ENCODE measurements at regions not wholly inside any gene's neighbourhood (a gene's known extent, or its start where the extent isn't known, plus 50 kb on each side); places are given as distances from the start of the nearest gene placed in this dataset.

GRCh38 chrX:116841290-116841689, 378.5 kb upstream of the CT83 start:
- no TSS peak for BruUV-seq (replicated peaks)
- intact Hi-C loops (cut with micrococcal nuclease): no loop called here
- CTCF ChIA-PET: no interaction called here
- ATAC-seq (no peak), DNase-seq (ENCODE audit: low read depth, low spot score) (no peak)
- POLR2A ChIA-PET: no interaction called here
- no peaks in the 10 kb centered on the region for H3K79me2 ChIP-seq (ENCODE audit: insufficient read depth, low read length)
- no peaks in the 10 kb centered on the region for H3K27me3 ChIP-seq (ENCODE audit: insufficient read depth, low read length)
- no peaks in the 10 kb centered on the region for H3K36me3 ChIP-seq (ENCODE audit: control insufficient read depth in 1 of 2, insufficient read depth in 2 of 2, low read length in 2 of 2)
- H3K9me2 ChIP-seq (ENCODE audit: insufficient read depth): no peaks in the 10 kb centered on the region
- no peak overlapping the region for H3K27ac ChIP-seq (ENCODE audit: low read depth, low read length)
- TF ChIP-seq CEBPB (IDR thresholded peaks at IDR 0.05; ENCODE audit: low read depth) (no peak), YY1 (IDR thresholded peaks at IDR 0.05; ENCODE audit: extremely low read depth, insufficient replicate concordance, low read depth, low read length) (no peak), FOSL1 (IDR thresholded peaks at IDR 0.05; ENCODE audit: low read depth) (no peak), SRF (IDR thresholded peaks at IDR 0.05; ENCODE audit: low read depth) (no peak), RAD21 (IDR thresholded peaks at IDR 0.05; ENCODE audit: low read depth) (no peak), EGR1 (IDR thresholded peaks at IDR 0.05; ENCODE audit: low read depth) (no peak), TCF7L2 (IDR thresholded peaks at IDR 0.05; ENCODE audit: borderline replicate concordance, extremely low read depth, insufficient read depth, insufficient read length) (no peak), ATF3 (IDR thresholded peaks at IDR 0.05) (no peak), POLR2AphosphoS5 (IDR thresholded peaks at IDR 0.05; ENCODE audit: low read depth, low read length) (no peak)
- H3K4me1 ChIP-seq (ENCODE audit: control insufficient read depth in 1 of 2, insufficient read depth in 2 of 2, low read length in 2 of 2): no peaks in the 10 kb centered on the region
- H3K4me3 ChIP-seq (replicated peaks in 1 of 2; ENCODE audit: low read depth in 1 of 2, low read length in 2 of 2): no peak overlapping the region
- no peaks in the 10 kb centered on the region for H3K9me3 ChIP-seq (ENCODE audit: control insufficient read depth in 1 of 2, insufficient read depth in 1 of 2, low read depth in 1 of 2, low read length in 2 of 2)
- H3K9ac ChIP-seq (ENCODE audit: low read length): no peak overlapping the region
- RAD21 ChIA-PET (ENCODE audit: low non-redundant PET in 1 of 2, low total read pairs in 2 of 2, uncharacterized antibody in 2 of 2, unreplicated experiment in 2 of 2): no interaction called here
- no peak overlapping the region for H3K4me2 ChIP-seq (ENCODE audit: low read length)
- no peak overlapping the region for H2AFZ ChIP-seq (ENCODE audit: low read depth, low read length, poor library complexity, severe bottlenecking)
- H4K20me1 ChIP-seq (ENCODE audit: insufficient read depth): no peaks in the 10 kb centered on the region

DNA sequence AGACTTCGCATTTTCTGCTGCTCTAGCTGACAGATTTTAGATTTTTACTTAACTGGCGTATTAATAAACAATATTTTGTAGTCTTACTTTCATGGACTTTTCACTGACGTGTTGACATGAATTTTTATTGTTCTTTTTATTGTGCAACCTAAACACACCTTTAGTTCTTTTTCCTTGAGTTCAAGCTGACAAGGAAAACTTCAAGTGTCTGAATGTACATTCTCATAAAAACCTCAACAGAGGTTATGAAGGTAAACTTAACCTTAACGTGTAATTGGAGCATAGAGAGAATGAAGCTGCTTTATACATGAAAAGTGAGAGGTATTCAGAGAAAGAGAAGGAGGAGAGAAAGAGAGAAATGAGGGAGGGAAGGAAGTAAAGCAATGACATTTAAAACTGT, 364.3 kb upstream of the CT83 start:
- H3K79me2 ChIP-seq (ENCODE audit: insufficient read depth, low read length): no peaks in the 10 kb centered on the region
- DNase-seq (ENCODE audit: low read depth, low spot score) (no peak), ATAC-seq (no peak)
- H3K9ac ChIP-seq (ENCODE audit: low read length): no peak overlapping the region
- RAD21 ChIA-PET (ENCODE audit: low non-redundant PET in 1 of 2, low total read pairs in 2 of 2, uncharacterized antibody in 2 of 2, unreplicated experiment in 2 of 2): no interaction called here
- H3K4me2 ChIP-seq (ENCODE audit: low read length): no peak overlapping the region
- intact Hi-C loops (cut with micrococcal nuclease): no loop called here
- no peak overlapping the region for H3K4me3 ChIP-seq (replicated peaks in 1 of 2; ENCODE audit: low read depth in 1 of 2, low read length in 2 of 2)
- H3K27me3 ChIP-seq (ENCODE audit: insufficient read depth, low read length): no peaks in the 10 kb centered on the region
- no peaks in the 10 kb centered on the region for H3K4me1 ChIP-seq (ENCODE audit: control insufficient read depth in 1 of 2, insufficient read depth in 2 of 2, low read length in 2 of 2)
- CTCF ChIA-PET: no interaction called here
- H3K27ac ChIP-seq (ENCODE audit: low read depth, low read length): no peak overlapping the region
- no peaks in the 10 kb centered on the region for H3K9me2 ChIP-seq (ENCODE audit: insufficient read depth)
- no peaks in the 10 kb centered on the region for H3K9me3 ChIP-seq (ENCODE audit: control insufficient read depth in 1 of 2, insufficient read depth in 1 of 2, low read depth in 1 of 2, low read length in 2 of 2)
- H4K20me1 ChIP-seq (ENCODE audit: insufficient read depth): no peaks in the 10 kb centered on the region
- H2AFZ ChIP-seq (ENCODE audit: low read depth, low read length, poor library complexity, severe bottlenecking): no peak overlapping the region
- no TSS peak for BruUV-seq (replicated peaks)
- POLR2A ChIA-PET: no interaction called here
- no peaks in the 10 kb centered on the region for H3K36me3 ChIP-seq (ENCODE audit: control insufficient read depth in 1 of 2, insufficient read depth in 2 of 2, low read length in 2 of 2)
- TF ChIP-seq CBX3 (IDR thresholded peaks at IDR 0.05; ENCODE audit: low read depth) (no peak), TCF7L2 (IDR thresholded peaks at IDR 0.05; ENCODE audit: borderline replicate concordance, extremely low read depth, insufficient read depth, insufficient read length) (no peak), REST (IDR thresholded peaks at IDR 0.05; ENCODE audit: low read depth) (no peak), SP1 (IDR thresholded peaks at IDR 0.05; ENCODE audit: low read depth) (no peak), SIN3A (IDR thresholded peaks at IDR 0.05; ENCODE audit: low read depth) (no peak), ZBTB33 (IDR thresholded peaks at IDR 0.05; ENCODE audit: extremely low read depth, insufficient replicate concordance, low read length) (no peak), ZNF274 (IDR thresholded peaks at IDR 0.05; ENCODE audit: low read depth, low read length) (no peak), EGR1 (IDR thresholded peaks at IDR 0.05; ENCODE audit: low read depth) (no peak), ATF3 (IDR thresholded peaks at IDR 0.05) (no peak), FOSL1 (IDR thresholded peaks at IDR 0.05; ENCODE audit: low read depth) (no peak), POLR2A (IDR thresholded peaks at IDR 0.05; ENCODE audit: borderline replicate concordance, extremely low read depth, insufficient read depth, insufficient read length) (no peak), ZFX (IDR thresholded peaks at IDR 0.05) (no peak)

Measured in HCT116 (cell line).